GDM1 (cell line): ENCODE measurements at regions not wholly inside any gene's neighbourhood (a gene's known extent, or its start where the extent isn't known, plus 50 kb on each side); places are given as distances from the start of the nearest gene placed in this dataset.

Experiments used
- DNase-seq: peaks from one replicate; lab custom pipeline; 2025; lab: John Stamatoyannopoulos, UW

DNA sequence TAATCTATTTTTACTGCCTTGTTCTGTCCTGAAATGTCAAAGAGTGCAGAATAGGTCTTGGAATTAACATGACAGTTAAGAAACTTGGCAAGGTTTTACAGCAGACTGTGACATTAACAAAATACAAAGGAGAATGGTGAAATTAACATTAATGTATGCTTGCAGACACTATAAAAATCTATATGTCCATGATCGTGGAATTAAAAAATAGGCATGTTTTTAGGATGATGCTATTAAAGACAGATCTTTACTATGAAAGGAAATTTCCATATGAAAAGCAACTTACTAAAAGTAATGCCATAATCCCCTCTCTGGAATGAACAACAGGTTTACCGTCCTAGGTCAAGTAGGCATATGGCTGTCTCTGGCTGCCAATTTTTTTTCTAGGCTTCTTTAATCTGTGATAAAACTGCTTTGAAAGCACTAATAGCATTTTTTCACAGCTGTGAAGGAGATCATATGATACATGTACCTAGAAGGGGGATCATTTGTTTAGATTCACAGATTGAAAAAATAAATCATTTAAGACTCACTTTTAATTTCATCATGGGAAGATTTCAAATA is 291.5 kb downstream of the ZNF536 start:
- DNase-seq: no peak

DNA sequence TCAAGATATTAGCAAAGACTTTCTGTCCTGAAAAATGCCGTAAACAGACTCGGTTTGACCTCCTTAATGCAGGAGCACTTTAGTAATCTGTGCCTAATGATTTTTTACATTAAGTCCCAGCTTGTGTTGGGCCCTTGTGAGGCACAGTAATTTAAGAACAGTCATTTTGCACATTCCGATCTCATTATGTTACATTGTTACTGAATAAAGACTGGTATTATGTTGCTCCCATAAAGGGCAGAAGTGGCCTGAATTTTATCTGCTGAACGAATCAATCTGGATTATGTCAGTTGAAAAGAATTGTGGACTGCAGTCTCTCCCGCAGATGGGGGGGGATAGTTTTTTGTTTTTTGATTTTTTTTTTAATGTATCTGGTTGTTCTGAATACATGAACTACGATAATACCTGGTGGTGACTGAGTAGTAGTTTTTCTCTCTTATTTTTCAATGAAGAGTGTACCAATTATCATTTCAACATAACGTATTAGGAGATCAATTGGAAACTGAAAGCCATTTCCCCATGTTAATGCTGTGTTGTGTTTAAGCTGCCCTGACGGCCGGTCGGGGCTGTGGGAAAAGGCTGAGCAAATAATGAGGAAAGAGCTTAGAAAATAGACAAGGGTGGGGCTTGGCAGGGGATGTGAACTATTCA is 290.2 kb downstream of the ZNF536 start:
- no peak for DNase-seq

DNA sequence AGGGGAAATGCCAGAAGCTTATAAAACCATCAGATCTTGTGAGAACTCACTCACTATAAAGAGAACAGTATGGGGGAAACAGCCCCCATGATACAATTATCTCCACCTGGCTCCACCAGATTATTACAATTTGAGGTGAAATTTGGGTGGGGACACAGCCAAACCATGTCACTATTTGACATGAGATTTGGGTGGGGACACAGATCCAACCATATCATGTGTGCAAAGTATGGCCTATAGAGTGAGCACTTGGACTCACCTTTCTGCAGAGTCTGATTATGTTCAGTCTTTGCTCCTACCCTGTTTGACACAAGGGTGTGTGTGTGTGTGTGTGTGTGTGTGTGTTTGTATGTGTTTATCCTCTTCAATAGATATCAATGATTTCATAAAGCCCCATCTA is 287.5 kb downstream of the ZNF536 start:
- no peak for DNase-seq

DNA sequence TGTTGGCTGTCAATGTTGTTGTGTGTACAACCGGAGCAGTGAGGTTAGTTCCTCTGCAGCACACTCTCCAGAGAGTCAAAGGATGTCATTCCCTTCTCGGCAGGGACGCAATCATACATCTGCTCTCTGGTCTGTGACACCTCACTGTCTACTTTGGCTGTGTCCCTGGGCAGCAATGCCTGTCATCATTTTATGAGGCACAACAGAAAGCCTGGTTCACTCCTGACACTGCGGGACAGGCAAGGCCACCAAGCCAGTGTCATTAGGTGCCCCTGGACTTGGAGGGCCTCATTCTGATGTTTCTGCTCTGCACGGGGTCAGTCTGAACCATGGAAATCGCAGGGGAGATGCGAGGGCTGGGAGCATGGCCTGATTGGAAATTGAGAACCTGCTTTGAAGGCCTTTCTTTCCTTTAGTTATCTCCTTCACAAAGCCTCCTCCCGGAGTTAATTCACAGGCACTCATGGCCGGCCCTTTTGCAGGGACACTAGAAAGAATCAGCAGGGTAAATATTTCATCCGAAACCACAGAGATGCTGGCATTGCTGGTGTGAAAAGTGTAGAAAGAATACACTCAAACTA is 284.4 kb downstream of the ZNF536 start:
- no peak for DNase-seq

DNA sequence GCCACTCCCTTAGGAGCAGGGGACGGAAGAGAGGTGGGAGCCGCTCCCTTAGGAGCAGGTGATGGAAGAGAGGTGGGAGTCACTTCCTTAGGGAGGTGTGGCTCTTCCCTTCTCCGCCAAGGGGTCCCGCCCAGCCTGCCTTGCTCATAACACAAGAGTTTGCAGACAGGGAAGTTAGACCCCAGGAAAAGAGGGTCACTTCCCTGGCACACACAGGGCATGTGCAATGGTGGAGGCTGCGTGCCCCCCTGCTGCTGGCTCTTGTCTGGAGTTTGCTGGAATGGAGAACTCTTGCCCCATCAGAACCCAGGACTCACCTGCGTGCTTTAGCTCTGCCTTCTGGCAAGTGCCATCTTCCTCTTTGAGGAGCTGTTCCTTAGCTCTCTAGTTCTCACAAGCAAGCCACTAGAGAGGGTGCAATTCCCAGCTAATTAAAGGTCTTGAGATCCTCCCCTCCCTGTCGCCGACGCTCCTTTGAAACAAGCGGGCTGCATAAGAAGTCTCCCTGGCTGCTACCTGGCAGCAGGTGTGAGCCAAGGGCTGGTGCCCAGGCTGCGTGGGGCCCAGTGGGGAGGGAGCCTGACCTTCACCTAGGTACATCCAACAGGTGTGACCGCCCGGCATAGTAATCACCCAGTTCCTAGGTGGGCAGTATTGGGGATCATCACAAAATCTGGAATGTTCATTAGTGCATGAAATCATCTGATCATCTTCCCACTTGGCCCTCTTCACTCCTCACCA is 281.6 kb downstream of the ZNF536 start:
- no peak for DNase-seq

DNA sequence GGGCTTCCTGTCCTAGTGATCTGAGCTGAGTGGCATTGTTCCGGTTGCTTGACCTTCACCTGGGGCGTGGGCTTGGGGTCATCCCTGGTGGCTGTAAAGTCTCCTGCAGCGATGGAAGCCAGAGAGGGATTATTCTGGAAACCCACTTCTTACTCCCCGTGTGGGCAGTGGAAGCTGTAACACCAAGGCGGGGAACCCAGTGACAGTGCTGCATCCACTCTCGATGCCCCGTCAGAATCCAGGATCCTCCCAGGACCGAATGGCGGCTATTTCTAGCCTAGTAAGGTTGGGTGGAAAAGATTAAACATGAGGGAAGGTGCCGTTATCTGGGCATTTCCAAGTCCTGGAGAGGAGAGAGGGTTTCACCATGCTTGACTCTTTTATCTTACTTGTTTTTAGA is 280.6 kb downstream of the ZNF536 start:
- DNase-seq: no peak

DNA sequence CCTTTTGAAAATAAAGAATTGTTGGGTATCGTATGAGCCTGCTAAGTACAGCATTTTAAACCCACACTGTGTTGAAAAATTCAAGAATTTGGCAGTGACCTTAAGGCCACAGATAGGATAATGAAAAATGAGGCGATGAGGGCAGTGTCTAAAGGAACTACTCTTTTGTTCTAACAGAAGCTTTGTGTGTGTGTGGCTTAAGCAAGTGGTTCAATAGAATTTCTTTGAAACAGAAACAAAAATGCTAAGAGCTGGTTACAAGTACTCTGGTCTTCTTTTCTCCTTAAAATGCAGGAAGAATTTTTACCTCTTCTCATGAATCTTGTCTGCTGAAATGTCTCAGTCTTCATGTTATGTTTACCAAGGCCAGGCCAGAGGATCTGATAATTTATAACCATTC is 279.5 kb downstream of the ZNF536 start:
- no peak for DNase-seq

DNA sequence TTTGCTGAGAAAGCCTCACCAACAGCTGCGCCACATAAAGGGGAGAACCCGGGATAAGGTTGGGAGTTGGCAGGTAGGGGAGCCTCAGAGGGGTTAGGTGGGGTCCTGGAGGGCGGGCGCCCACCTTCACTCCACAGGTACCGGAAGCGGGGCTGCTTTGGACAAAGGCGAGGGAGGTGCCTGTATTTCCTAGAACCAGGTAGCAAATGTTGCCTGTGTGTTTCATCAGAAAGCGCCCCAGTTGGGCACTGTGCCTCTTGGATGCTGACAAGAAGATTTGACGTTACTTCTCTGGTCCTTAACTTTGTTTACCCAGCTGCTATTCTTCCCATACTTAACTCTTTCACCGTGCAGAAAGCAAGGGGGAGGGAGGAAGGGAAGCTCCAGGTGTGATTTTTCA is 278.9 kb downstream of the ZNF536 start:
- DNase-seq: no peak

DNA sequence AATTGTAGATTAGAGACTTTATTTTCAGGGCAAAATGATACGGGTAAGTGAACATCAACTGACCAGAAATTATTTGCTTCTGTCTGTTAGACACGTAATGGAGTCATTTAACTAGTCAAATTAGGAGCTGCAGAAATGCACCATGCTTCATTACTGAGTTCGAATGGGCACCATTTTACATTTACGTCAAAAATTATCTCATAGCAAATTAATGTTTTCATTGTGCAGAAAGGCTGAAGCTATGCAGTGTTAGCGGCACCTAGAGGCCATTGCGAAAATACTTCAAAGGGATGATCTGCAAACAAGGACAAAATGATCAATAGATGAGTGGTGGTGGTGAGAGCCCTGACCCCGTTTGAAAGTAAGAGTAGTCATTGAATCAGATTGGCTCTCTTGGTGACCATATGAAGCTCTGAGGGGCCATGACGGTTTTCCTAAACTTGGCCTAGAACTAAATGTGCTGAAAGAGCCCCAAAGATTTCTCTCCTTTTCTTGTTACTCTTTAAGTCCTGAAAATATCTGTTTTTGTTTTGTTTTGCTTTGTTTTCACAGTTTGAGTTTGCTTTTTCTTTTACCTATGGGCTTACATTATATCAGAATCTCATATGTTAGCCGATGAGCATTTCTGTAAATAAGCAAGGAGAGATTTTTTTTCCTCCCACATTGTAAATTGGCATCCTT is 277.9 kb downstream of the ZNF536 start:
- no peak for DNase-seq

DNA sequence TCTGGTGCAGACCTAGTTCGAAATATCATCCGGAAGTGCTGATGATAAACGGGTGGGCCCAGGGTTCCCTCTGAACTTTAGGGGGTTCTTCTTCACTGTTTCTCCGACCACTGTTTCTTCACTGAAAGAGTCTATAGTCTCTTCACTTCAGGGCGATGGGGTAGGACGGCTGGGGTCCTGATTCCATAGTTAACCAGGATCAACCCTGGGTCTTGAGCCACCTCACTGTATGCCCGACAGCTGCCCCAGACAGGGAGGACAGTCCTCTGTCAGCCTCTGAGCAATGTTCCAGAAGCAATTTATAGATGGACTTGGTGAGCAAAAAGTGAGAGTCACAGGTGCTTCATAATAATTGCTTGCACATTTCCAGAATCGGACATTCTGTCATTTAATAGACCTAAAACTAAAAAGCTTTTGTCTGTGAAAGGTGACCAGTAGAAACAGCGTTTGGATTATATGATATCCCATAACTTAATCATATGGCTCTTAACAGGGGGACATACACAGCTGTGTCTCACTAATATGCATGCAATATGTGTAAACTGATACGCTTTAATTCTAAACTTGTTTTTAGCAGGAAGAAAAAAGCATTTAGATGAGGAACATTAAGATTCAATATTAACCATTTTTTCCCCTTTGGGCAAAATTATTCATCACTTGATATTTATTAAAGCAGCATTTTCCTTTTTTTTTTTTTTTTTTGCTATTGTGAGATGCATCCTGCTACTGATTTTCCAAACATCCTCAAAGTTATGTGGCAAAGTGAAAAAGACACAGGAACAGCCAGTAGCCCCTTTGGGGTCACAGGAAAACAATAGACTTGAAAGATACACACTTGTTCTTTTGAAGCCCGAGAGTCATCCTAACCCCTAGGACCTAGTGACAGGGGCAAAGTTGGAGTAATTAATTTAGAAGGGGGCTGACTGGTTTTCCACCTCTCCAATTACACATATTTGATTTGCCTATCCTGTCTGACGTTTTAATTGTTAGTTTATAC is 277.0 kb downstream of the ZNF536 start:
- no peak for DNase-seq

DNA sequence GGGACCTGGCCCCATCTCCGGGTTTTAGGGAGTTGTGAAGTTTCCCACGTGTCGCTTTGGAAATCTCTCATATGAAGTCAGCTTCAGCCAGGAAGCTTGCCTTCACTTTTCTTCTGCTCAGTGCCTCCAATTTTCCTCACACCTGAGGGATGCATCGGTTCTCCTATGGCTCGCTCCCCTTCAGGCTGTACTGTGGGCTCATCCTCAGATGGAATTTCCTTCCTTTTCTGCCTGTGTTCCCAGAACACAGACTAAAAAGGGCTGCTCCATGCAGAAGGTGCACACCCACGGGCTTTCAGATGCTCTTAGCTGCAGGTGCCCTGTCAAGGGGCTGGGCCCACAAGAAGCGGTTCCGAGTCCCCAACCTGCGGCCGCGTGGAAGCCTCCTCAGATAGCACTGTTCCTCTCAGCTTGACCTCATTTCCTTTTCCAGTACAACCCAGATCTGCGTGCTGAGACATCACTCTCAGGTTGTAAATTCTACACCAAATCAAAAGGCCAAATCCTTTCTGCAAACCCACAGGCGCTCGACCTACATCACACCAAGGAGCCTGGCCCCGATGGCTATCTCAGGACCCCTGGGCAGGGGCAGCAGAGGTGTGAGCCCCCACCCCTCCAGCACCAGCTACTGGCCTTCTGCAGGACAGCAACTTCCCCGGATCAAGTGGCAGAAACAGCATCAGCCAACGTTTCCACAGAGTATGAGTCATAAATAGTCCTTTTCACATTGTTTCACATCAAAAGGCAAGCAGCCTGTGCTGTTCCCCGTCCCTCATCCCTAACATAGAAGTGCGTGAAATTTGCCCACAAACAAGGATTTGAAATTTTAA is 275.9 kb downstream of the ZNF536 start:
- no peak for DNase-seq

DNA sequence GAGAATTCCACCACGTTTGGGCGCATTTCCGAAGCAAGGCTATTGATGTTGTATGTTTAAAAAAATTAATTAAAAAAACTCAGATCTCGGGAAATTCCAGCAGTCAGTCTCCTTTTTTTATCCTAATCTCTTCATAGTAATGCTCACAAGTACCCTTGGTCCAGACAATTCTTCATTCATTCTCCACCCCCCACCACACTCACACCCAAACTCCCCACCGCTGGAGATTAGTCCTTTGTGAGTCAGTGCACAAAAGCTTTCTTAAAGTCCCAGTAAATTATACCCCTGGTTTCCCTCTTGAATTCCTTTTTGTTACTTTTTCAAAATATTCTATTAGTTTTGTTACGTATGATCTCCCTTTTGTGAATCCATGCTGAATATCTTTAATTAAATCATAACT is 274.6 kb downstream of the ZNF536 start:
- no peak for DNase-seq

DNA sequence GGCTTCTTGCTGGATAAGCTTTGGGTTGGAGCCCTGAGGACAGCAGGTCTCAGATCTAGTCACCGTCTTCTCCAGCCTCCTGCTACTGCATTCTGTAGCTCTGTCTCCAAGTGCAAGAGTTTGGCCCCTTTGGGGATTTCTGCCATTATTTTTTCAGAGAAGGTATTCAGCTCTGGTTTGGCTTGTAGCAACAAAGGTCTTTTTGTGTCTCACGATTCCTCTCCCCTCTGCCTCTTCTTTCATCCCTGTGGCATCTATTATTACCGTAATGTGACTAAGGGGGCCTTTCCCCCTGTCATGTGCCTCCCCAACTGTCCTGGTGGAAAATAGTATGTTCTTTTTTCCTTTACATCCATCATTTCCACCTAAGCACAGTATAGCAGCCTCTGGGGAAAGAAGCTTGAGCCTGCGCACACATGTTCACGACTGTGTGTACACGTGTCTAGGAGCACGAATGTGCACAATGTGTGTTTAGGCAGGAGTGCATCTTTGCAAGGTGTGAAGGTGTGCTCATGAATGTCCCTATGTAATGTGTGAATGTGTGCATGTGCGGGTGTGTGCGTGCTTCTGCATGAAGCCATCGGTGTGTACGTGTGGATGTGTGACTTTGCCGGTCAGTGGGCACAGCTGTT is 273.9 kb downstream of the ZNF536 start:
- DNase-seq: no peak

DNA sequence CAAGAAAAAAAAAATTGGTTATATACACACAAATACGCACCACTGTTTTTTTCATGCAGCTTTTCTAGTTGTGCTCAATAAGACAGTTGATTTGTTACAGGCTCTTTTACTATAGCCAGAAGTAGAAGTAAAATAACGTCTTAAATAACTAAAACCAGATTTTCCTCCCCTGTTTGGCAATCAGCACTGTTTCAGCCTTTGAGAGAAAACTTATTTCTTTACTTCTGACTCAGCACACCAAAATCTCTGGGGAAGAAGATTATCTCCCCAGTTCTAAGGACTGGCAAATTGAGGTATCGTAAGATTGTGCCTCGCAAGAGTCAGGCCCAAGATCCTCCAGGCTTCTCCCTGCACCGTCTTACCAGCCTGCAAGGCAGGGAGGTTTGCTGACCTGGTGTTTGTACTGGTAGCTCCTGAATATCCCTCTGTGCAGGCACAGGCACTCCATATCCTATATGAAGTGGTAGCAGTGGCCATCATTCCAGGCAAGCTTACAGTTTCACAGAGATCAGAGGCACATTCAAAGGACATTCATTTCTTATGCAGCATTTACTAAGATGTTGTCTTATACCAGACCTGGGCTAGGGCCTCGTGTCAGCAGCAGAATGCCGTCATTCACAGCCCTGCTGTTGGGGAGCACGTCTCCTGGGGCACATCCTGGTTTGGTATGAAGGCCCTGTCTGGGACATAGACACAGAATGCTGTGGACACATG is 268.2 kb downstream of the ZNF536 start:
- DNase-seq: no peak

DNA sequence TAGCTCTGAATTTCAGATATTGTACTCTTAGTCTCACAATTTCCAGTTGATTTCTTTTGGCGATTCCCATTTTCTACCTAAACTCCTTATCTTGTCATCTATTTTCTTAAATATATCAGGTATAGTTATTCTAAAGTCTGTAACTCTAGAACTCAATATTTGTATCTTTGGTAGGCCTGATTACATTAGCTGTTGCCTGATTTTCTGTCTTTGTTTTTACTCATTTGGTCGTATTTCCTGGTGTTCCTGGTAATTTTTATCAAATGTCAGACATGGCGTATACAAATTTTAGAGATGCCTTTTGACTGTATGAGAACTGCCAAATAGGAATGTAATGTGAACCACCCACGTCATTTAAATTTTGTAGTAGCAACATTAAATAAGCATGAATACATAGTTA is 266.7 kb downstream of the ZNF536 start:
- DNase-seq: no peak

DNA sequence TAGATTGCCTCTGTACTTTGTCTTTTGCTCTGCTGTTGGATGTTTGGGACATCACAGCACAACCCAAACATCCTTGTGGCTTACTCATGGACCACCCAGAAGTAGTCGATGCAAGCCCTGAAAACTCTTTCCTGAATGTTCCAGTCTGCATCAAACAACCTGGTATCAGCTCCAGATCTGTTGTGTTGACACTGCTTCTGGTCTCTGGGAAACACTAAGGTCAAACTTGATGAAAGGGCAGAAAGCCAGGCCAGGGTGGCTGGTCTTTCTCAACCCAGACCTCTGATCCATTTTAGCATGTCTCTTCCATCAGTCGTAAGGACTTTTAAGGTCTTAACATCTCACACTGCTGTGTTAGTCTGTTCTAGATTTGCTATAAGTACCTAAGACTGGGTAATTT is 265.7 kb downstream of the ZNF536 start:
- DNase-seq: no peak

DNA sequence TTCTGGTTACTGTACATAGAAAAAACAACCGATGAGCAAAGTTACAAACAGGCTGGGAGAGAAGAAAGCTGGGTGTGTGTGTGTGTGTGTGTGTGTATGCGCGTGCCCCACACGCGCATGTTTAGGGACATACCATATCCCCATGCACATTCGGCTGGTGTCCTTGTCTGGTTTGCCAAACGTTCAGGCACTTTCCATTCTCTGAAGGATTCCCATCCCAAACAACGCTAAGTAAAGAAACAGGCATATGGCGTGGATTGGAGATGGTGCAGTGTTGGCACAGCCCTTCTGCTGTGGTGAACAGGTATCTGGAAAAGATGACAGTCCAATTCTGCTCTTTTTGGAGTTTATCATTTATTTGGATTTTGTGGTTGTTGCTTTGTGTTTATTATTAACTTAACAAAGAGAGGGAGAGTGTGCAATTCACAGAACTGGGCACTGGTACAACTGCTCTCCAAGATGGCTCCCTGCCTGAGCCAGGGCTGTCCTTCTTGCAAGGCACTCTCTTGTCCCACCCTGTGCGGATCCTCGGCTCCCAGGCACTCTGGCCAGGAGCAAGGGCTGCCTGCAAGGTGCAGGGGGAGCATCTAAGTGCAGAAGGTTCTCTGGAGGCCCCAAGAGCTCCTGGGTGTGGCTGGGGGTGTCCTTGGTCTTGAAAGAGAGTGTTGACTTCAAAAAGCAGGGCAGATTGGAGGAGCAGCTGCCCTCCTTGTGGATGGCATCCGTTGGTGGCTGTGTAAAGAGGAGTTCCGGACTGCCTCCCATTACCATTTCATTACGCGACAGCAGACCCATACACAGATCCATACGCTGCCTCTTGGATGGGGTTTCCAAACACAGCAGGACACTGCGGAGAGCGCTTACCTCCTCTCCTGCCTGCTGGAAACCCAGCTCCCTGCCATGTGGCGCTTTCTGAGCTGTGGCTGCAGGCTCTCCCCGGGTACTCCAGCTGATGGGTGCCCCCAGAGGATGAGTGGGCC is 263.1 kb downstream of the ZNF536 start:
- DNase-seq: no peak
